ENCODE measurements at regions not wholly inside any gene's neighbourhood (a gene's known extent, or its start where the extent isn't known, plus 50 kb on each side); places are given as distances from the start of the nearest gene placed in this dataset.
"Not testable (repeated sequence)": the region's sequence is repeated elsewhere in the genome, so short reads cannot be mapped to it uniquely, and the experiment has no call there.

DNA sequence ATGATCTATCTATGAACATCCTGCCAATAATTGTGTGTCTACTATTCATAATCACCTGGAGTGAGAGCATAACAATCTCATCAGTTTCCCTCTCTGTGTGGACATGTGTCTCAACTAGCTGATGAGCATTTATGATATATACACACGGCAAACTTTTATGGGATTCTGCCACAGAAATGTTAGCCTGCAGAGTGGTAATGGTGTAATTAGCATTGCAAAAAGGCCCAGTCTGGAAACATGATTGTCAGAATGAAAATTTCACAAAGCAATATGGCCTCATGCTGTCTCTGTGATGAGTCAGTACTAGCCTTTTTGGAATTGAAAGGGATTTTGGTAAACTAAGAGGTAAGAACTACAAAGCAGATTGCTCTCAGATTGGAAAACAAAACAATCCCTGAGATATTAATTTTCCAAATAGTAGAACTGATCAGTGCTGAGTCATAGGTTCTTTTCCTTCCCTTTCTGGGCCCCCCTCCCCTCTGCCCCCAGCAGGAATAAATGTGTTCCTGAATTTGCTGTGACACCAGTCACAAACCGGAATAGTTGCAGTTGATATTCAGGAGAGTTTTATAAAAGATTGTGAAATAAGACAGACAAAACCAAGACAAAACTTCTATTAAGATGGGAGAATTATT, 189.2 kb downstream of the OSR1 start:
- no peak for DNase-seq
- Mint-ChIP-seq H3K27me3 (ENCODE audit: insufficient read depth) (no peaks in the 10 kb centered on the region), H3K4me1 (ENCODE audit: low read depth) (no peaks in the 10 kb centered on the region; the same call in 1 of the 2 replicates), H3K9me3 (no peaks in the 10 kb centered on the region), H3K36me3 (ENCODE audit: low read depth) (no peaks in the 10 kb centered on the region), H3K27ac (no peak overlapping the region), H3K4me3 (no peak overlapping the region)
- TF ChIP-seq, protein P1, sequence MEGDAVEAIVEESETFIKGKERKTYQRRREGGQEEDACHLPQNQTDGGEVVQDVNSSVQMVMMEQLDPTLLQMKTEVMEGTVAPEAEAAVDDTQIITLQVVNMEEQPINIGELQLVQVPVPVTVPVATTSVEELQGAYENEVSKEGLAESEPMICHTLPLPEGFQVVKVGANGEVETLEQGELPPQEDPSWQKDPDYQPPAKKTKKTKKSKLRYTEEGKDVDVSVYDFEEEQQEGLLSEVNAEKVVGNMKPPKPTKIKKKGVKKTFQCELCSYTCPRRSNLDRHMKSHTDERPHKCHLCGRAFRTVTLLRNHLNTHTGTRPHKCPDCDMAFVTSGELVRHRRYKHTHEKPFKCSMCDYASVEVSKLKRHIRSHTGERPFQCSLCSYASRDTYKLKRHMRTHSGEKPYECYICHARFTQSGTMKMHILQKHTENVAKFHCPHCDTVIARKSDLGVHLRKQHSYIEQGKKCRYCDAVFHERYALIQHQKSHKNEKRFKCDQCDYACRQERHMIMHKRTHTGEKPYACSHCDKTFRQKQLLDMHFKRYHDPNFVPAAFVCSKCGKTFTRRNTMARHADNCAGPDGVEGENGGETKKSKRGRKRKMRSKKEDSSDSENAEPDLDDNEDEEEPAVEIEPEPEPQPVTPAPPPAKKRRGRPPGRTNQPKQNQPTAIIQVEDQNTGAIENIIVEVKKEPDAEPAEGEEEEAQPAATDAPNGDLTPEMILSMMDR (IDR thresholded peaks at IDR 0.05) = no peak

DNA sequence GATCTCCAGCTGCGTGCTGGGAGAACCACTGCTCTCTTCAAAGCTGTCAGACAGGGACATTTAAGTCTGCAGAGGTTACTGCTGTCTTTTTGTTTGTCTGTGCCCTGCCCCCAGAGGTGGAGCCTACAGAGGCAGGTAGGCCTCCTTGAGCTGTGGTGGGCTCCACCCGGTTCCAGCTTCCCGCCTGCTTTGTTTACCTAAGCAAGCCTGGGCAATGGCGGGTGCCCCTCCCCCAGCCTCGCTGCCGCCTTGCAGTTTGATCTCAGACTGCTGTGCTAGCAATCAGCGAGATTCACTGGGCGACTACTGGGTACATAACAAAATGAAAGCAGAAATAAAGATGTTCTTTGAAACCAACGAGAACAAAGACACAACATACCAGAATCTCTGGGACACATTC, 194.3 kb downstream of the OSR1 start:
- not testable (repeated sequence) for H3K27ac Mint-ChIP-seq; H3K36me3 Mint-ChIP-seq (ENCODE audit: low read depth); H3K4me3 Mint-ChIP-seq; H3K27me3 Mint-ChIP-seq (ENCODE audit: insufficient read depth); DNase-seq; H3K4me1 Mint-ChIP-seq (ENCODE audit: low read depth)
- peaks cover 11% of the 10 kb centered on the region for H3K9me3 Mint-ChIP-seq

DNA sequence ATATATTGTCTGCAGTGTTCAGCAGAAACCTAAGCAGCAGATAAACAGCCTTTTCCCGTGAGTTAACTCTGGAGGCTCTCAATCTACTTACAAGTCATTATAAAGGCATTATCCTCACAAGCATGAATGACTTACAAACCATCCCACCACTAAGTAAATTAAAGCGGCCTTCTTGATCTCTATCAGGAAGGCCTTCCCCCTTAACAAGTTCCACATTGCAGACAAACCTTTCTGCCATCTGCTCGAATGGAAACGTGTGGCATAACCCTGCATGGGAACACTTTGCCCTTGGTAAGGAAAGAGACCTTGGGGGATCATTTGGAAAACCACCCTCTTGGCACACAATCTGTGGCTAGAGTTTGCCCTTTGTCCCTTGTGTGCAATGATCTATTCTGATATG, 199.5 kb downstream of the OSR1 start:
- H3K36me3 Mint-ChIP-seq (ENCODE audit: low read depth) = peaks cover 9% of the 10 kb centered on the region
- no peaks in the 10 kb centered on the region for H3K4me1 Mint-ChIP-seq (ENCODE audit: low read depth)
- no peak for DNase-seq
- TF ChIP-seq, protein P1 (IDR thresholded peaks at IDR 0.05) = no peak
- no peak overlapping the region for H3K27ac Mint-ChIP-seq
- peaks cover 11% of the 10 kb centered on the region for H3K9me3 Mint-ChIP-seq
- no peaks in the 10 kb centered on the region; the same call in 1 of the 2 replicates for H3K27me3 Mint-ChIP-seq (ENCODE audit: insufficient read depth)
- no peak overlapping the region for H3K4me3 Mint-ChIP-seq

DNA sequence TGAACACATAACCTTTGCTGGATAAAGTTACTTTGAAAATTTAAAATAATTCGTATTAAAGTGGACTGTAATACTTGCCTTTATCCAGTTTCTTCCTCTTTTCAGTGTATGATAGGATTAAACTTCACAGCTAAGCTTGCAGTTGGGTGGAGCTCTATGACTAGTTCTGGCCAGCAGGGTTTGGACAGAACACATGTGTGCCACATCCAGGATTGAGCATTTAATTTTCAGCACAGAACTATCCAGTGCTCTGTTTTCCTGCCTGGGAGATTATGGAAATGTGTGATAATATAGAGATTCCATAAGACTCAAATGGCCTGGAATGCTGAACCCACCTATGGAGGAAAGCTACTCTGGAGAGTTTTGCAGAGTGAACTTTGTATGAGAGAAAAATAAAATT, 200.2 kb downstream of the OSR1 start:
- H3K4me3 Mint-ChIP-seq = no peak overlapping the region
- H3K36me3 Mint-ChIP-seq (ENCODE audit: low read depth) = peaks cover 9% of the 10 kb centered on the region
- H3K27me3 Mint-ChIP-seq (ENCODE audit: insufficient read depth) = no peaks in the 10 kb centered on the region; the same call in 1 of the 2 replicates
- DNase-seq = no peak
- TF ChIP-seq, protein P1 (IDR thresholded peaks at IDR 0.05) = no peak
- H3K27ac Mint-ChIP-seq = no peak overlapping the region
- no peaks in the 10 kb centered on the region for H3K4me1 Mint-ChIP-seq (ENCODE audit: low read depth)
- H3K9me3 Mint-ChIP-seq = peaks cover 11% of the 10 kb centered on the region

DNA sequence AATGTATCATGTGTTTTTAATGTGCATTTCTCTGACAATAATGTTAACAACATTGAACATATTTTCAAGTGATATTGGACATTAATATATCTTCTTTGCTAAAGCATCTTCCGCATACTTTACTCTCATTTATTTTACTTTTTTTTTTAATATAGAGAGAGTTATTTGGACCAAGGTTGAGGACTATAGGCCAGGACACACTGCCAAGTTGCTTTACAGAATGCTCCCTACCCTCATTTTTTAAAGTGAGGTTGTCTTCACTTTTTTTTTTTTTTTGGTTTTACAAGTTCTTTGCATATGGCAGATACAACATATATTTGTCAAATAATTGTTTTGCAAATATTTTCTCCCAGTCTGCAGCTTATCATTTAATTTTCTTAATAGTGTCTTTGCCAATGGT, 201.8 kb downstream of the OSR1 start:
- peaks cover 9% of the 10 kb centered on the region for H3K36me3 Mint-ChIP-seq (ENCODE audit: low read depth)
- H3K4me1 Mint-ChIP-seq (ENCODE audit: low read depth) = no peaks in the 10 kb centered on the region
- no peak overlapping the region for H3K4me3 Mint-ChIP-seq
- peaks cover 15% of the 10 kb centered on the region for H3K9me3 Mint-ChIP-seq
- H3K27me3 Mint-ChIP-seq (ENCODE audit: insufficient read depth) = no peaks in the 10 kb centered on the region
- no peak overlapping the region for H3K27ac Mint-ChIP-seq
- no peak for DNase-seq
- TF ChIP-seq, protein P1 (IDR thresholded peaks at IDR 0.05) = no peak

DNA sequence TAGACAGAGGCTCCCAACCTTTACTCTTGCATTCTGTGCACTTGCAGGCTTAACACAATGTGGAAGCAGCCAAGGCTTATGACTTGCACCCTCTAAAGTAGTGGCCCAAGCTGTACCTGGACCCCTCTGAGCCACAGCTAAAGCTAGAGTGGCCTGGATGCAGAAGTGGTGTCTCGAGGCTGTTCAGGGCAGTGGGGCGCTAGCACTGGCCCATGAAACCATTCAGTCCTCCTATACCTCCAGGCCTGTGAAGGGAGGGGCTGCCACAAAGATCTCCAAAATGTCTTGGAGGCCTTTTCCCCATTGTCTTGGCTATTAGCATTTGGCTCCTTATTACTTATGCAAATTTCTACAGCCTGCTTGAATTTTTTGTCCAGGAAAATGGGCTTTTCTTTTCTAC, 207.7 kb downstream of the OSR1 start:
- Mint-ChIP-seq H3K36me3 (ENCODE audit: low read depth) (peaks cover 25% of the 10 kb centered on the region), H3K9me3 (peaks cover 32% of the 10 kb centered on the region), H3K4me3 (no peak overlapping the region), H3K27ac (no peak overlapping the region), H3K27me3 (ENCODE audit: insufficient read depth) (no peaks in the 10 kb centered on the region), H3K4me1 (ENCODE audit: low read depth) (no peaks in the 10 kb centered on the region)
- TF ChIP-seq, protein P1 (IDR thresholded peaks at IDR 0.05) = no peak
- DNase-seq = no peak

Data from HFFc6 (cell line).